SK-N-SH (cell line): ENCODE measurements at regions not wholly inside any gene's neighbourhood (a gene's known extent, or its start where the extent isn't known, plus 50 kb on each side); places are given as distances from the start of the nearest gene placed in this dataset.

Source experiments
- CTCF ChIA-PET: fragments of 300-600, 350-600 bp; formaldehyde crosslinking; extraction: SDS; loops from one replicate; lab custom pipeline; 2021; lab: Yijun Ruan, JAX
- POLR2A ChIA-PET: fragments of 350-600 bp; sonication (Branson Sonifier 250); formaldehyde crosslinking; extraction: SDS; loops from one replicate; lab custom pipeline; 2020; ENCODE audit warnings: antibody characterized with exemption, inconsistent platforms; lab: Yijun Ruan, JAX
- DNase-seq: peaks from one replicate; pipeline ENCODE4 v3.0.0; 2012
- H2AFZ ChIP-seq: fragments of 200-600 bp; sonication (generic); 2 replicates; pipeline ENCODE4 v1.8.1; 2016; ENCODE audit warnings: antibody characterized with exemption, mild to moderate bottlenecking, low read depth
- H3F3A ChIP-seq: fragments of 200-600 bp; sonication (generic); replicated peaks from 2 replicates; pipeline ENCODE3; 2016; ENCODE audit warnings: antibody characterized with exemption, mild to moderate bottlenecking; ENCODE audit not compliant: insufficient read depth
- H3K27ac ChIP-seq, 2 experiments: fragments of 200-500 bp in 1 of 2; fragments of 200-600 bp in 1 of 2; sonication (Bioruptor generic) in 1 of 2; sonication (generic), shearing (Covaris generic) in 1 of 2; 2 replicates each; pipeline versions ENCODE4 v1.5.1 to v1.6.1; 2014 to 2016; ENCODE audit warnings: low read depth in 2 of 2, inconsistent platforms in 1 of 2, low read length in 1 of 2, mild to moderate bottlenecking in 1 of 2, mixed read lengths in 1 of 2
- H3K27me3 ChIP-seq: fragments of 200-600 bp; sonication (generic), shearing (Covaris generic); 2 replicates; pipeline ENCODE4 v1.6.1; 2016; ENCODE audit warnings: mixed run types; ENCODE audit not compliant: insufficient read depth
- H3K36me3 ChIP-seq, 2 experiments: fragments of 200-500 bp in 1 of 2; fragments of 200-600 bp in 1 of 2; sonication (Bioruptor generic) in 1 of 2; sonication (generic) in 1 of 2; replicated peaks in 1 of 2; 2 replicates each; pipeline versions ENCODE3 to v1.5.1; 2014 to 2016; ENCODE audit warnings: low read length in 1 of 2, mild to moderate bottlenecking in 1 of 2; ENCODE audit not compliant: insufficient read depth in 2 of 2, control insufficient read depth in 1 of 2
- H3K4me1 ChIP-seq, 2 experiments: fragments of 200-500 bp in 1 of 2; fragments of 200-600 bp in 1 of 2; sonication (Bioruptor generic) in 1 of 2; sonication (generic), shearing (Covaris generic) in 1 of 2; 2 replicates each; pipeline versions ENCODE4 v1.5.1 to v1.6.1; 2014 to 2016; ENCODE audit warnings: low read depth in 1 of 2, low read length in 1 of 2, mixed run types in 1 of 2; ENCODE audit not compliant: insufficient read depth in 2 of 2, control insufficient read depth in 1 of 2
- H3K4me2 ChIP-seq: fragments of 200-600 bp; sonication (generic), shearing (Covaris generic); 2 replicates; pipeline ENCODE4 v1.6.1; 2017; ENCODE audit warnings: mixed run types
- H3K4me3 ChIP-seq, 2 experiments: fragments of 200-500 bp in 1 of 2; fragments of 200-600 bp in 1 of 2; sonication (Bioruptor generic) in 1 of 2; sonication (generic), shearing (Covaris generic) in 1 of 2; 2 replicates each; pipeline versions ENCODE4 v1.5.1 to v1.8.1; 2014 to 2016; ENCODE audit warnings: low read depth in 2 of 2, inconsistent platforms in 1 of 2, low read length in 1 of 2, mild to moderate bottlenecking in 1 of 2, mixed read lengths in 1 of 2, moderate library complexity in 1 of 2
- H3K79me2 ChIP-seq: fragments of 200-600 bp; sonication (generic); 2 replicates; pipeline ENCODE4 v1.8.1; 2017; ENCODE audit warnings: mild to moderate bottlenecking; ENCODE audit not compliant: insufficient read depth
- H3K9ac ChIP-seq: fragments of 200-600 bp; sonication (generic); 2 replicates; pipeline ENCODE4 v1.6.1; 2017; ENCODE audit warnings: mixed run types
- H3K9me2 ChIP-seq: fragments of 200-600 bp; sonication (generic); 2 replicates; pipeline ENCODE4 v1.6.1; 2017; ENCODE audit warnings: mixed run types
- H3K9me3 ChIP-seq: fragments of 200-600 bp; sonication (generic); 2 replicates; pipeline ENCODE4 v1.6.1; 2017; ENCODE audit warnings: mixed run types, mild to moderate bottlenecking, moderate library complexity
- H4K20me1 ChIP-seq: fragments of 200-600 bp; sonication (generic); 2 replicates; pipeline ENCODE4 v1.6.1; 2017; ENCODE audit warnings: mild to moderate bottlenecking, mixed run types; ENCODE audit not compliant: insufficient read depth
- EP300 ChIP-seq, 2 experiments: IDR thresholded peaks; 2 replicates each; pipeline versions ENCODE4 v1.4.0 to v1.6.1; 2012; ENCODE audit warnings: borderline replicate concordance in 1 of 2, low read depth in 1 of 2, low read length in 1 of 2
- FOSL2 ChIP-seq: IDR thresholded peaks from 2 replicates; pipeline ENCODE4 v1.4.0; 2012; ENCODE audit warnings: low read depth, mild to moderate bottlenecking, moderate library complexity, borderline replicate concordance
- FOXM1 ChIP-seq: IDR thresholded peaks from 2 replicates; pipeline ENCODE4 v1.4.0; 2012; ENCODE audit warnings: low read depth, mild to moderate bottlenecking
- GATA2 ChIP-seq: sonication (generic); formaldehyde crosslinking; IDR thresholded peaks from 2 replicates; pipeline ENCODE4 v1.5.0; 2020; ENCODE audit warnings: mild to moderate bottlenecking, missing genetic modification reagents
- MEF2A ChIP-seq: IDR thresholded peaks from 2 replicates; pipeline ENCODE4 v1.4.0; 2012; ENCODE audit warnings: low read depth, borderline replicate concordance
- NFIC ChIP-seq: IDR thresholded peaks from 2 replicates; pipeline ENCODE4 v1.4.0; 2012; ENCODE audit warnings: borderline replicate concordance
- NRF1 ChIP-seq: IDR thresholded peaks from 2 replicates; pipeline ENCODE4 v1.6.1; 2012; ENCODE audit warnings: low read depth, mild to moderate bottlenecking, low read length
- RCOR1 ChIP-seq: fragments of 150-350 bp; IDR thresholded peaks from 2 replicates; pipeline ENCODE4 v1.6.1; 2017; ENCODE audit warnings: antibody characterized with exemption, low read length
- SIN3A ChIP-seq: IDR thresholded peaks from 2 replicates; pipeline ENCODE4 v1.6.1; 2012; ENCODE audit warnings: low read depth, mild to moderate bottlenecking, low read length, moderate library complexity, borderline replicate concordance
- TEAD4 ChIP-seq: IDR thresholded peaks from 2 replicates; pipeline ENCODE4 v1.4.0; 2012; ENCODE audit warnings: mild to moderate bottlenecking, borderline replicate concordance; ENCODE audit not compliant: insufficient read depth
- YY1 ChIP-seq: IDR thresholded peaks from 2 replicates; pipeline ENCODE4 v1.4.0; 2012; ENCODE audit warnings: low read depth, mild to moderate bottlenecking
- TF ChIP-seq, protein P1 (sequence below): IDR thresholded peaks from 2 replicates; pipeline ENCODE4 v1.6.1; 2012; ENCODE audit warnings: mild to moderate bottlenecking, low read depth, low read length, moderate library complexity
- TF ChIP-seq, protein P2 (sequence below): IDR thresholded peaks from 2 replicates; pipeline ENCODE4 v1.4.0; 2012; ENCODE audit warnings: low read depth
- TF ChIP-seq, protein P3 (sequence below): fragments of 200-600 bp; sonication (generic); IDR thresholded peaks from 2 replicates; pipeline ENCODE4 v1.6.1; 2017; ENCODE audit warnings: antibody characterized with exemption, mild to moderate bottlenecking, moderate library complexity
- TF ChIP-seq, protein P4 (sequence below): IDR thresholded peaks from 2 replicates; pipeline ENCODE4 v1.4.0; 2012; ENCODE audit warnings: low read depth, borderline replicate concordance
- TF ChIP-seq, protein P5 (sequence below): IDR thresholded peaks from 2 replicates; pipeline ENCODE4 v1.4.0; 2012; ENCODE audit warnings: low read depth, borderline replicate concordance

DNA sequence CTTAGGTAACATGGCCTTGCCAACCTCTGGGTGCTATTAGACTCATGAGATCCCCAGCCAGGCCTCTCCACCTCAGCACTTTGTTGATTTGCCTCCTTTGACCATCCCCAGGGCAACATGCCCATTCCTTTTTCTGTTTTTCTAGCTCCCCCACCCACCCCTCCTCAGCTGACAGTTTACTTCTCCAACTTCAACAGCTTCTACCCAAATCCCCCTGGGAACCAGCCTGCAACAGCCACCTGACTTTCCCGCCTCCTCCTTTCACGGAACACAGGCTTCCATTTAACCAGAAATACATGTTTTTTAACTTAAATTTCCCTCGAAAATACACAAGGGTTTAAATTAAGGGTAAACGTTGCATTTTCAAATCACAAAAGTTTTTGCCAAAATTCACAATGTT lies 117.3 kb downstream of the DLEU7 start (continued):
- TF ChIP-seq, protein P1, sequence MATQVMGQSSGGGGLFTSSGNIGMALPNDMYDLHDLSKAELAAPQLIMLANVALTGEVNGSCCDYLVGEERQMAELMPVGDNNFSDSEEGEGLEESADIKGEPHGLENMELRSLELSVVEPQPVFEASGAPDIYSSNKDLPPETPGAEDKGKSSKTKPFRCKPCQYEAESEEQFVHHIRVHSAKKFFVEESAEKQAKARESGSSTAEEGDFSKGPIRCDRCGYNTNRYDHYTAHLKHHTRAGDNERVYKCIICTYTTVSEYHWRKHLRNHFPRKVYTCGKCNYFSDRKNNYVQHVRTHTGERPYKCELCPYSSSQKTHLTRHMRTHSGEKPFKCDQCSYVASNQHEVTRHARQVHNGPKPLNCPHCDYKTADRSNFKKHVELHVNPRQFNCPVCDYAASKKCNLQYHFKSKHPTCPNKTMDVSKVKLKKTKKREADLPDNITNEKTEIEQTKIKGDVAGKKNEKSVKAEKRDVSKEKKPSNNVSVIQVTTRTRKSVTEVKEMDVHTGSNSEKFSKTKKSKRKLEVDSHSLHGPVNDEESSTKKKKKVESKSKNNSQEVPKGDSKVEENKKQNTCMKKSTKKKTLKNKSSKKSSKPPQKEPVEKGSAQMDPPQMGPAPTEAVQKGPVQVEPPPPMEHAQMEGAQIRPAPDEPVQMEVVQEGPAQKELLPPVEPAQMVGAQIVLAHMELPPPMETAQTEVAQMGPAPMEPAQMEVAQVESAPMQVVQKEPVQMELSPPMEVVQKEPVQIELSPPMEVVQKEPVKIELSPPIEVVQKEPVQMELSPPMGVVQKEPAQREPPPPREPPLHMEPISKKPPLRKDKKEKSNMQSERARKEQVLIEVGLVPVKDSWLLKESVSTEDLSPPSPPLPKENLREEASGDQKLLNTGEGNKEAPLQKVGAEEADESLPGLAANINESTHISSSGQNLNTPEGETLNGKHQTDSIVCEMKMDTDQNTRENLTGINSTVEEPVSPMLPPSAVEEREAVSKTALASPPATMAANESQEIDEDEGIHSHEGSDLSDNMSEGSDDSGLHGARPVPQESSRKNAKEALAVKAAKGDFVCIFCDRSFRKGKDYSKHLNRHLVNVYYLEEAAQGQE = no peak
- TF ChIP-seq FOSL2 (no peak), SIN3A (no peak), NRF1 (no peak), MEF2A (no peak)

DNA sequence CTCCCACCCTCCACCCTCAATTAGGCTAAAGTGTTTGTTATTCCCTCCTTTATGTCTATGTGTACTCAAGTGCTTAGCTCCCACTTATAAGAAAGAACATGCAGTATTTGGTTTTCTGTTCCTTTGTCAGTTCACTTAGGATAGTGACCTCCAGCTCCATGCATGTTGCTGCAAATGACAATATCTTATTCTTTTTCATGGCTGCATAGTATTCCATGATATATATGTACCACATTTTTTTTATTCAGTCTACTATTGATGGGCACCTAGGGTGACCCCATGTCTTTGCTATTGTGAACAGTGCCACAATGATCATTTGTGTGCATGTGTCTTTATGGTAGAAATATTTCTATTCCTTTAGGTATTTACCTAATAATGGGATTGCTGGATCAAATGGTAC lies 114.3 kb downstream of the DLEU7 start:
- POLR2A ChIA-PET = no interaction called here
- CTCF ChIA-PET = no interaction called here
- Histone ChIP-seq H3K79me2 (no peaks in the 10 kb centered on the region), H3F3A (no peaks in the 10 kb centered on the region), H3K9me2 (no peaks in the 10 kb centered on the region), H3K9ac (no peak overlapping the region), H3K36me3 (no peaks in the 10 kb centered on the region), H3K27ac (no peak overlapping the region), H2AFZ (no peak overlapping the region), H3K4me3 (no peak overlapping the region), H3K27me3 (no peaks in the 10 kb centered on the region), H3K4me1 (peaks cover 0 to 2% of the 10 kb centered on the region in 2 experiments; a peak in 1 of 4 replicates), H3K9me3 (no peaks in the 10 kb centered on the region), H3K4me2 (no peak overlapping the region), H4K20me1 (no peaks in the 10 kb centered on the region)
- TF ChIP-seq, protein P2, sequence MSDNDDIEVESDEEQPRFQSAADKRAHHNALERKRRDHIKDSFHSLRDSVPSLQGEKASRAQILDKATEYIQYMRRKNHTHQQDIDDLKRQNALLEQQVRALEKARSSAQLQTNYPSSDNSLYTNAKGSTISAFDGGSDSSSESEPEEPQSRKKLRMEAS = no peak
- TF ChIP-seq, protein P3, sequence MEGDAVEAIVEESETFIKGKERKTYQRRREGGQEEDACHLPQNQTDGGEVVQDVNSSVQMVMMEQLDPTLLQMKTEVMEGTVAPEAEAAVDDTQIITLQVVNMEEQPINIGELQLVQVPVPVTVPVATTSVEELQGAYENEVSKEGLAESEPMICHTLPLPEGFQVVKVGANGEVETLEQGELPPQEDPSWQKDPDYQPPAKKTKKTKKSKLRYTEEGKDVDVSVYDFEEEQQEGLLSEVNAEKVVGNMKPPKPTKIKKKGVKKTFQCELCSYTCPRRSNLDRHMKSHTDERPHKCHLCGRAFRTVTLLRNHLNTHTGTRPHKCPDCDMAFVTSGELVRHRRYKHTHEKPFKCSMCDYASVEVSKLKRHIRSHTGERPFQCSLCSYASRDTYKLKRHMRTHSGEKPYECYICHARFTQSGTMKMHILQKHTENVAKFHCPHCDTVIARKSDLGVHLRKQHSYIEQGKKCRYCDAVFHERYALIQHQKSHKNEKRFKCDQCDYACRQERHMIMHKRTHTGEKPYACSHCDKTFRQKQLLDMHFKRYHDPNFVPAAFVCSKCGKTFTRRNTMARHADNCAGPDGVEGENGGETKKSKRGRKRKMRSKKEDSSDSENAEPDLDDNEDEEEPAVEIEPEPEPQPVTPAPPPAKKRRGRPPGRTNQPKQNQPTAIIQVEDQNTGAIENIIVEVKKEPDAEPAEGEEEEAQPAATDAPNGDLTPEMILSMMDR = no peak
- TF ChIP-seq, protein P4, sequence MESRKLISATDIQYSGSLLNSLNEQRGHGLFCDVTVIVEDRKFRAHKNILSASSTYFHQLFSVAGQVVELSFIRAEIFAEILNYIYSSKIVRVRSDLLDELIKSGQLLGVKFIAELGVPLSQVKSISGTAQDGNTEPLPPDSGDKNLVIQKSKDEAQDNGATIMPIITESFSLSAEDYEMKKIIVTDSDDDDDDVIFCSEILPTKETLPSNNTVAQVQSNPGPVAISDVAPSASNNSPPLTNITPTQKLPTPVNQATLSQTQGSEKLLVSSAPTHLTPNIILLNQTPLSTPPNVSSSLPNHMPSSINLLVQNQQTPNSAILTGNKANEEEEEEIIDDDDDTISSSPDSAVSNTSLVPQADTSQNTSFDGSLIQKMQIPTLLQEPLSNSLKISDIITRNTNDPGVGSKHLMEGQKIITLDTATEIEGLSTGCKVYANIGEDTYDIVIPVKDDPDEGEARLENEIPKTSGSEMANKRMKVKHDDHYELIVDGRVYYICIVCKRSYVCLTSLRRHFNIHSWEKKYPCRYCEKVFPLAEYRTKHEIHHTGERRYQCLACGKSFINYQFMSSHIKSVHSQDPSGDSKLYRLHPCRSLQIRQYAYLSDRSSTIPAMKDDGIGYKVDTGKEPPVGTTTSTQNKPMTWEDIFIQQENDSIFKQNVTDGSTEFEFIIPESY = no peak
- TF ChIP-seq RCOR1 = no peak
- no peak for TF ChIP-seq YY1
- no peak for TF ChIP-seq MEF2A
- TF ChIP-seq GATA2 = no peak
- TF ChIP-seq EP300 (IDR thresholded peaks at IDR 0.05; ENCODE audit: borderline replicate concordance in 1 of 2, low read depth in 1 of 2, low read length in 1 of 2) = no peak
- no peak for TF ChIP-seq FOXM1
- no peak for TF ChIP-seq NFIC
- no peak for TF ChIP-seq TEAD4
- TF ChIP-seq, protein P5, sequence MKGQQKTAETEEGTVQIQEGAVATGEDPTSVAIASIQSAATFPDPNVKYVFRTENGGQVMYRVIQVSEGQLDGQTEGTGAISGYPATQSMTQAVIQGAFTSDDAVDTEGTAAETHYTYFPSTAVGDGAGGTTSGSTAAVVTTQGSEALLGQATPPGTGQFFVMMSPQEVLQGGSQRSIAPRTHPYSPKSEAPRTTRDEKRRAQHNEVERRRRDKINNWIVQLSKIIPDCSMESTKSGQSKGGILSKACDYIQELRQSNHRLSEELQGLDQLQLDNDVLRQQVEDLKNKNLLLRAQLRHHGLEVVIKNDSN = no peak
- no peak for DNase-seq
